ENCODE measurements at regions not wholly inside any gene's neighbourhood (a gene's known extent, or its start where the extent isn't known, plus 50 kb on each side); places are given as distances from the start of the nearest gene placed in this dataset.

DNA sequence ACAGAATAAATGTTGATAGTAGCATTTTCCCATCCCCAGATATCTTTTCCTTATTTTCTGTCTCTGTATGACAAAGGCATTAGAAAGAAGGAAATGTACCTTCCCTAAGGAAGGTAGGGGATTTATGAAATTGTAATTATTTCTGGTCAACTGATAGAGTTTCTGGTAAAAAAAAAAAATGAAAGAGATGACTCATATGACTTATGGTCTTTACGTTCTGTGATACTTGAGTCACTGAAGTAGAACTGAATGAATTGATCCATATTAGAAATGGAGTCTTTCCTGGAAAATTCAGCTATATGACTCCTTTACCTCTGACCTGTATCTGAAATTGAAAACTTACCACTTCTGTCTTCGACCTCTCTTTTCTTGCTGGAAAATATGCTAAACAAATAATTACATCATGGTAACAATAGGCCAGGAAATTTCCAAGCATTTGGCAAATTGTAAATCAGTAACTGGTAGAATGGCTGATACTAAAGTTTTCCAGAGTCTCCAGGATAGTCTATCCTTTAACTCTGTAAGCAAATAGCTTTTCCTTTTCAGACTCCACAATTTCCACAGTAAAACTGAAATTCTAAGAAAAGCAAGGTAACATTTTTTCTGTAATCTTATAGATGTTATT, 364.3 kb upstream of the PTBP2 start:
- ATAC-seq (ENCODE audit: low FRiP score in 2 of 2) (no peak), DNase-seq (no peak)
- no peaks in the 10 kb centered on the region for H3K9me3 ChIP-seq
- no peak overlapping the region for H3K27ac ChIP-seq
- 63 to 84% methylated on average over 2 of the region's 2 CpGs for WGBS, 2 donors
- H3K4me3 ChIP-seq, result no peak overlapping the region
- no peak for TF ChIP-seq EP300 (IDR thresholded peaks at IDR 0.05)
- TF ChIP-seq POLR2A (IDR thresholded peaks at IDR 0.05), result no peak
- TF ChIP-seq, protein P1, sequence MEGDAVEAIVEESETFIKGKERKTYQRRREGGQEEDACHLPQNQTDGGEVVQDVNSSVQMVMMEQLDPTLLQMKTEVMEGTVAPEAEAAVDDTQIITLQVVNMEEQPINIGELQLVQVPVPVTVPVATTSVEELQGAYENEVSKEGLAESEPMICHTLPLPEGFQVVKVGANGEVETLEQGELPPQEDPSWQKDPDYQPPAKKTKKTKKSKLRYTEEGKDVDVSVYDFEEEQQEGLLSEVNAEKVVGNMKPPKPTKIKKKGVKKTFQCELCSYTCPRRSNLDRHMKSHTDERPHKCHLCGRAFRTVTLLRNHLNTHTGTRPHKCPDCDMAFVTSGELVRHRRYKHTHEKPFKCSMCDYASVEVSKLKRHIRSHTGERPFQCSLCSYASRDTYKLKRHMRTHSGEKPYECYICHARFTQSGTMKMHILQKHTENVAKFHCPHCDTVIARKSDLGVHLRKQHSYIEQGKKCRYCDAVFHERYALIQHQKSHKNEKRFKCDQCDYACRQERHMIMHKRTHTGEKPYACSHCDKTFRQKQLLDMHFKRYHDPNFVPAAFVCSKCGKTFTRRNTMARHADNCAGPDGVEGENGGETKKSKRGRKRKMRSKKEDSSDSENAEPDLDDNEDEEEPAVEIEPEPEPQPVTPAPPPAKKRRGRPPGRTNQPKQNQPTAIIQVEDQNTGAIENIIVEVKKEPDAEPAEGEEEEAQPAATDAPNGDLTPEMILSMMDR (IDR thresholded peaks at IDR 0.05), result no peak
- no peak for TF ChIP-seq POLR2AphosphoS5 (IDR thresholded peaks at IDR 0.05)
- no peaks in the 10 kb centered on the region for H3K36me3 ChIP-seq
- no peaks in the 10 kb centered on the region for H3K27me3 ChIP-seq
- no peaks in the 10 kb centered on the region for H3K4me1 ChIP-seq

DNA sequence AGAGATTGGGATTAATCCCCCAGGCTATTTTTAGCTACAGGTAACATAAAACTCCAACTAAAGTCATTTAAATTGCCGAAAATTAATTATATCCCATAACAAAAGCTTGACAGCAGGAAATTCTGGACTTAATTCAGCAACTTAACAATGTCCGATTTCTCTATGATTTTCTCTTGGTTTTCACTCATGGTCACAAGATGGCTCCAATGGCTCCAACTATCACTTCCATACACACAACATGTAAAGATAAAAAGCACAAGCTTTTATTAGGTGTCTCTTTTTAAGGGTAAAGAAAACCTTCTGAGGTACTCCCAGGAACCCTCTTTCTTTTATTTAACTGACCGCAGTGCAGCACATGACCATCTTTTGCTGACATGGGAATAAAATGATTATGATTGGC, 363.5 kb upstream of the PTBP2 start:
- H3K27ac ChIP-seq, result no peak overlapping the region
- WGBS, 2 donors, result 77 to 89% methylated on average over 3 of the region's 3 CpGs
- no peaks in the 10 kb centered on the region for H3K9me3 ChIP-seq
- H3K36me3 ChIP-seq, result no peaks in the 10 kb centered on the region
- DNase-seq (no peak), ATAC-seq (ENCODE audit: low FRiP score in 2 of 2) (no peak)
- H3K4me3 ChIP-seq, result no peak overlapping the region
- TF ChIP-seq, protein P1 (IDR thresholded peaks at IDR 0.05), result no peak
- H3K27me3 ChIP-seq, result no peaks in the 10 kb centered on the region
- no peaks in the 10 kb centered on the region for H3K4me1 ChIP-seq

DNA sequence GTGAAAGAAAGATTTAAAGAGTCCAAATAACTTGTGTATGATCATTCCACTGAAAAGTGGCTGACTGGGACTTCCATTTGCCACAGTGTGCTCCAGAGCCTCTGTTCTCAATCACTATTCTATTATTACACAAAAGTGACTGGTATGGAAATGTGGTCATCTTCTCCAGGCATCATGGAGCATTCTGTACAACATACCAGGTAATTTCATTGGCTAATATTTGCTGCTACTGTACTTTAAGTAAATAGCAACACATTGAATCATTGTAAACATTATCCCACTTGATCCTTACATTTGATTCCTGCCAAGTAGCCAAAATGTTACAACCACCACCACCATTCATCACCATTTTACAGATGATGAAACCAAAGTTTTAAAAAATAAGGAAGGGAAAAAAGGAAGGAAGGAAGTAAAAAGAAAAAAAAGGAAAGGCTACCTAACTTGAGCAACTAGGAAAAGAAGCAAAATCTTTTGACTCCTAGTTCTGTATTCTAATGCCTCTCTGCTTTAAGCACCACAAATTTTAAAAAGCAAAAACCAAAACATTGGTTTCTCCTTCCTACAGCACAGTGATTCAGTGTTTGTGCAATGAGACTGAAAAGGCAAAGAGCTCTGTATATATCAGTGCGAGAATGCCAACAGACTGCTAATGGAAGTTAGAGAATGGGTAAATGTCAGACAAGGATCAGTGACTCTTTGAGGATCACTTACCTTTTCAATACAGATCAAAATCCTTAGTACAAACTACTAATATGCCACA, 361.4 kb upstream of the PTBP2 start:
- no peak for ATAC-seq (ENCODE audit: low FRiP score in 2 of 2)

DNA sequence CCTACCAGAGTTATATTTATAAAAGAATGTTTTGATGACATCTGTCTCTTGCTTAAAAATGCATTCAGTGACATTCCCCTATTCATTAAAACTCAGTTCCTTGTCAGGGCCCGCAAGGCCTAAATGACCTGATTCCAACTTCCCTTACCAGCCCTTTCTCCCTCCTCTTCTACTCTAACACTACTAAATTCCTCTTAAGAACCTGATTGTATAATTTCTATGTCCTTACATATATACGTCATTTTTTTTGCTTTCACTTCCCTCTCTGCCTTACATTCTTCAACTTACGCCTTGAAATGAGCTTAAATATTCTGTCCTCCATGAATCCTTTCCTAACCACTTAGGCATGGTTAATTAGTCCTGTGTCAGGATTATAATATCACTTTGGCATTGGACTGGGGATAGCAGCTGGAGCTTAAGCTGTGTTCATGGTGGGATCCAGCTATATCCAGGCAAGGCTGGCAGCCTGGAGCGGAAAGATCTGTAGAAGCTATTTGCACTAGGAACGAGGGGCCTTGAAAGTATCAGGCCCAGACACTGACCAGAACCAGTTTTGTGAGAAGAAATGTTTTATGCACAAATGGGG, 360.2 kb upstream of the PTBP2 start:
- DNase-seq, result no peak
- Histone ChIP-seq H3K27ac (no peak overlapping the region), H3K4me3 (no peak overlapping the region), H3K9me3 (no peaks in the 10 kb centered on the region), H3K4me1 (no peaks in the 10 kb centered on the region), H3K27me3 (no peaks in the 10 kb centered on the region), H3K36me3 (no peaks in the 10 kb centered on the region)
- TF ChIP-seq EP300 (IDR thresholded peaks at IDR 0.05) (no peak), POLR2A (IDR thresholded peaks at IDR 0.05) (no peak), POLR2AphosphoS5 (IDR thresholded peaks at IDR 0.05) (no peak)
- TF ChIP-seq, protein P1 (IDR thresholded peaks at IDR 0.05), result no peak
- 68 to 89% methylated on average over 5 of the region's 5 CpGs for WGBS, 2 donors
- ATAC-seq (ENCODE audit: low FRiP score in 2 of 2), result peak in 1 of 2 donors; percentile 6

More for the DNA sequence above, 361.4 kb upstream of the PTBP2 start:
- WGBS, 2 donors, result 95 to 100% methylated on average over 1 of the region's 1 CpG
- no peak for DNase-seq
- H3K4me1 ChIP-seq, result no peaks in the 10 kb centered on the region
- TF ChIP-seq, protein P1 (IDR thresholded peaks at IDR 0.05), result no peak
- TF ChIP-seq POLR2A (IDR thresholded peaks at IDR 0.05) (no peak), EP300 (IDR thresholded peaks at IDR 0.05) (no peak), POLR2AphosphoS5 (IDR thresholded peaks at IDR 0.05) (no peak)
- H3K27ac ChIP-seq, result no peak overlapping the region
- H3K4me3 ChIP-seq, result no peak overlapping the region
- H3K27me3 ChIP-seq, result no peaks in the 10 kb centered on the region
- no peaks in the 10 kb centered on the region for H3K9me3 ChIP-seq
- no peaks in the 10 kb centered on the region for H3K36me3 ChIP-seq

Measured in upper lobe of left lung (tissue), 6 donors.